ENCODE measurements at regions not wholly inside any gene's neighbourhood (a gene's known extent, or its start where the extent isn't known, plus 50 kb on each side); places are given as distances from the start of the nearest gene placed in this dataset.
"Not testable (repeated sequence)": the region's sequence is repeated elsewhere in the genome, so short reads cannot be mapped to it uniquely, and the experiment has no call there.

DNA sequence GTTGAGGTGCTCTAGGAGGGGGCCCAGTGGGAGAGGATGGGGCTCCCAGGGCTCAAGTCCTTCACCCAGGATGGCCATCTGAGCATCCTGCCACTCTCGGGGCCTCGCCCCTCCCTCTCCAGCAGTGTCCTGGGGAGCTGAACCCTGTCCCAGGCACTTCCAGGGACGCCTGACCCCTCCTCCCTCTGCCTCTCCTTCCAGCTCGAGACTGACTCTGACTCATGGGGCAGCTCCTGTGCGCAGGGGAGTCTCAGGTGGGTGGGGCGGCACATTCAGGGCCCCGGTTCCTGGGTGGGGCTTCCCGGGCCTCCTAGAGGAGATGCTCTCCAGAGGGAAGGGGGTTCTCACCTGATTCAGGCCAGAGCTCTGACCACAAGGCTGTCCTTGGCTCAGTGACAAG, 77.1 kb upstream of the IGLL5 start:
- no peak for DNase-seq

DNA sequence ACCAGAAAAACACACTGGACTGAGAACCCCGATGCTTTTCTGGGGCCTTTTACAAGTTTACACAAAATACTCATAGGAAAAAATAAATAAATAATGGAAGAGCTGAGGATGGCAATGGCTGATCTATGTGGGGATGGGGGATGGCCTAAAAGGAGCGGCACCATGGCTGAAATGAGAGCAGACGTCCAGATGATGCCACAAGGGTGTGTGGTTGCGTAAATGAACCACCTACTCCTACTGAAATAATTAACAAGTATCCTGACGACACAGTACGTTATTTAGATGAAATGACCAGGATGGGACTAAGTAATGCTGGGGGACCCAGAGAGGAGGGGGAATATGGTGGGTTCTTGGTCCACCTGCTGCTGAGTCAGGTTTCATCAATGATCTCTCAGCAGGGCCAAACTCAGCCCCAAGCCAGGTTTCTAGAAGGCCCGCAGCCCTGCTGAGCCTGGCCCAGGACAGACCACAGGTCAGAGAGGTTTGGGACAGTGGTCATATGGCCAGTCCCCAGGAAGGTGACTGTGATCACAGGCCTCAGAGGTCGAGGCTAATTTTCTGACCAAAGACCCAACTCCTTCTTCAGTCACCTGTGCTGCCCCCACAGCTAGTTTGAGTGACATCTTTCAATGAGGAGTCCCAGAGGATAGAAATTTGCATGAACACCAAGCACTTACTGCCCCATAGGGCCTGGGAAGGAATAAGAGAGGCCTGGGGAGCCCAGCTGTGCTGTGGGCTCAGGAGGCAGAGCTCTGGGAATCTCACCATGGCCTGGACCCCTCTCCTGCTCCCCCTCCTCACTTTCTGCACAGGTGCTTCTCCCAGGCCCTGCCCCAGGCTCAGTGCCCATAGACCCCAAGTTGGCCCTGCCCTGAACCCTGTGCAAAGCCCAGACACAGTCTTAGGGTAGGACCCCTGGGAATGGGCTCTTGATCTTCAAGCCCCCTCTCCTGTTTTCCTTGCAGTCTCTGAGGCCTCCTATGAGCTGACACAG, 76.3 kb upstream of the IGLL5 start:
- no peak for DNase-seq

DNA sequence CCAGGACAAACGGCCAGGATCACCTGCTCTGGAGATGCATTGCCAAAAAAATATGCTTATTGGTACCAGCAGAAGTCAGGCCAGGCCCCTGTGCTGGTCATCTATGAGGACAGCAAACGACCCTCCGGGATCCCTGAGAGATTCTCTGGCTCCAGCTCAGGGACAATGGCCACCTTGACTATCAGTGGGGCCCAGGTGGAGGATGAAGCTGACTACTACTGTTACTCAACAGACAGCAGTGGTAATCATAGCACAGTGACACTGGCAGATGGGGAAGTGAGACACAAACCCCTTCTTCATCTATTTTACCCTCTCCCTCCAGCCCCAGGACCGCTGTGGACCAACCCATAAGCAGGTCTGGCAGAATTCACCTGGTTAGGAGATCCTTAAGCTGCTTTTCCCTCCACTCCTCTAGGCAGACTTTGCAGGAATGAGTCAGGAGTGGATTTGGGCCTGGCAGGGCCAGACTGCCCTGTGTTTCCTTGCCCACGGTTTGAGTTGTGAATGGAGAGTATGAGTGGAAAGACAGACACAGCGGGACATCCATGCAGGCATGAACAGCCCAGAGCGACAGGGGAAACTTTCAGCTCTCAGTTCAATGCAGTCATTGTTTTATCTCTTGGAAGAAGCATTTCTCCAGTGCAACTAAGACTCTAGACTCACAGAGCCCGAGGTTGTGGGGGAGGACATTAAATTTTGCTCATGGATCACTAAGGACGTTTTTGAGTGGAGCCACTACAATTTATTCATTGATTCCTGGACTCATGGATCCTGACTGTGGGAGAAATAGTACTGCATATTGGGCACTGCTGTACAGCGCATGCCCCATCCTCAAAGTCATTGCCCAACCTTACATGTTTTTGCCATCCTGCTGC, 75.3 kb upstream of the IGLL5 start:
- DNase-seq: no peak

DNA sequence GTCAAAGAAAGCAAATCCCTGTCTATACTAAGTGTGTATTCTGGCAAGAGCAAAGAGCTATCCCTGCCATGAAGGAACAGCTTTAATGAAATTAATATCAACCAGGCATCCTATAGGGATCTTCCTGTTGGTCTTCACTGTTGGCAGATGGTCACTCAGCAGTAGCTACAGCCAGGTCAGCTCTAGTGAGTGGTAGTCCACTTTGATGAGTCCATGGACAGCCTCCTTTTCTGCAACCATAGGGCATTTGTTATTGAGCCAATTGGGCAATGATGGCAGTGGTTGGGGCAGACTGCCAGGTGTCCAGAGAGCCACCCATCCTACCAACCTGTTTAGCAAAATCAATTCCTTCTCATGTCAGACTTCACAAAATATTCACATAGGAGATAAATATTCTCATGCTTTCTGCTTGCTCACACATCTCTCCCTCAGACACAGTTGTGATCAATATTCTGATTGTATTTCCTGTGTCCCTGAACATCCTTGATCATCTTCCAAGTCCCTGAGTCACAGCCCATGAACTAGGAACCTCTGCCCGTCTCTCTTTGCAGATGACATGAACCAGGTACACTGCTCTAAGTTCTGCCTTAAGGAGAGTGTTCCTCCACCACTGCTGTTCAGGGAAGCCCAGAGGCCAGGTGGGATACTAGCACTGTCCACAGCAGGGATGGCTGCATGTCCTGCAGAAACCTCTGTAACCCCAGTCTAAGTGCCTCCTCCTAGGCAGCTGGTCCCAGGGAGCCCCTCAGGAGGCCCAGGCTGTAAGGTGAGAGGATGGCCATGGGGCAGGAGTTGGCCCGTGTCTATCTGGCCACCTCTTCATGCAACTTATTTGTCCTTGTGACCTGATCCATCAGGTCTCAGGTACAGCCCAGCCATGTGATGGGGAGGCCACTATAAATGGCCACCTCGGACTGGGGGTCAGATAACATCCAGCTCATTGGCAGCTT, 74.2 kb upstream of the IGLL5 start:
- DNase-seq: no peak

DNA sequence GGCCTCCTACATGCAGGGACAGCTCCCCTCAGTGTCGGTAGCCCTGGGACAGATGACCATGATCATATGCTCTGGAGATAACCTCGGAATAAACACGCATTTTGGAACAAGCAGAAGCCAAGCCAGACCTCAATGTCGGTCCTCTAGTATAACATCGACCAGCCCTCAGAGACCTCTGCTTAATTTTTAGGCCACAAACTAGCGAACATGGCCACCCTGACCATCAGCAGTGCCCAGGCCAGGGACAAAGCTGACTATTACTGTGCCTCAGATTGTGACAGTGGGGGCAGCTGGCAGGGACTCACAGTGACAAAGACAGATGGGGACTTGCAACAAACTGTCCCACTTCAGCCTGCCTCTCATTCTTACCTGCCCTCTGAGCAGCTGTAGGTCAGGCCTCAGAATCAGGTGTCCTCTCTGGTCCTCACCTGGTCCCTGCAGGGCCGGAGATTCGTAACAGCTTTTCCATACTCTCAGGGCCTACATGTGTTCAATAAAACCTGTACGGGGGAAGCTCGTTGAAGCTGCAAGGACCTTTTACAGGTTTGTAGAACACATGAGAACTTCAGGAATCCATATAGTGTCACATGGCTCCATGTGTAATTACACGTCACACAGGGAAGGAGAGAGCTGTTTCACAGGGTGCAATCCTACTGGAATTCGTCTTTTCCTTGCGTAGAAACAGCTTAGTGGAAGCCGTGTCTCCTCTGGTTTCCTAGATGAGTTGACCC, 72.8 kb upstream of the IGLL5 start:
- DNase-seq: no peak

DNA sequence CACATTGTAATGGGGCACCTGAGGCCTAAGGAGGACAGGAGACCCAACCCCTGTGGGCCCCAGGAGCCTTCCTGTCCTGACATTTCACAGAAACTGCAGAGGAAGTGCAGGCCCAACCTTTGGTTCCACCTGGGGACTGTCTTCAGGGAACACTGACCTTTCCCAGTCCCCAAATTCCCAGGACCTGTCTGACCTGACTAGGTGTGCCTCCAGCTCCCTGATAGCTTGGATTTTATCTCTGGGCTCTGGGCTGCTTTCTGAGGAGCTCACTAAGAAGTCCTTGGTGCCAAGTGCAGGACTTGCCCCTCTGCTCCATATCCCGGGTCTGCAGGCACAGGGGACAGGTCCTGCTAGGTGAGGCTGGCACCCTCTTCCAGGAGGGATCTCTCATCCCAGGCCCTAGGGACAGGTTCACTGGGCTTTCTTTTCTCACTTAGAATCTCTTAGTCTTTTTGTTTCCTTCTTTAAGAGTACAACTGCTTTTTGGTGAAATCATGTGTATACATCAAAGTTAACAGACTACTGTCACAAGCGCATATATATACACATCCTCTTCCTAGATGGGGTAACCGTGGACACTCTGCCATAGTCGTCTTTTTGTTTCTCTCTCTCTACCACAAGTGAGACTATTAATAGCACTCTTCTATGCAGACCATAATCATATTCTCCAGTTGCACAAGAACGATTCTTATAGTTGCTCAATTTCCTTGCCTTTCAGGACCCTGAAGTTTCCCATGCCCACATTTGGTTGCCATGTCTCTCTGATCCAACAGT, 72.0 kb upstream of the IGLL5 start:
- DNase-seq: no peak

DNA sequence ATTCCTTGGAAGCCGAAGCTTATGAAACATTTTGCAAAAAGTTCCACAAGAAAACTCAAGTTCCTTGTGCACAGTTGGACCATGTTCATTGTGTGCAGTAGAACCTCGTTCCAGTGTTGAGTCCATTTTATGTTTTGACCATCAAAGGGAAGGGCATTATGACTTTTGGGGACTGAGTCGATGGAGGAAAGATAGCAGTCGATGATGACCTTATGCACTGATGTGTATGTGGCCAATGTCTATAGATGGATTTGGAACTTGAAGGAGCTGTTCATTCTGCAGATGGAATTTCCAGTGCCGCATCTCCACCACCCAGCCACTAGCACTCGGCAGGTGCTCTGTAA, 71.5 kb upstream of the IGLL5 start:
- no peak for DNase-seq

DNA sequence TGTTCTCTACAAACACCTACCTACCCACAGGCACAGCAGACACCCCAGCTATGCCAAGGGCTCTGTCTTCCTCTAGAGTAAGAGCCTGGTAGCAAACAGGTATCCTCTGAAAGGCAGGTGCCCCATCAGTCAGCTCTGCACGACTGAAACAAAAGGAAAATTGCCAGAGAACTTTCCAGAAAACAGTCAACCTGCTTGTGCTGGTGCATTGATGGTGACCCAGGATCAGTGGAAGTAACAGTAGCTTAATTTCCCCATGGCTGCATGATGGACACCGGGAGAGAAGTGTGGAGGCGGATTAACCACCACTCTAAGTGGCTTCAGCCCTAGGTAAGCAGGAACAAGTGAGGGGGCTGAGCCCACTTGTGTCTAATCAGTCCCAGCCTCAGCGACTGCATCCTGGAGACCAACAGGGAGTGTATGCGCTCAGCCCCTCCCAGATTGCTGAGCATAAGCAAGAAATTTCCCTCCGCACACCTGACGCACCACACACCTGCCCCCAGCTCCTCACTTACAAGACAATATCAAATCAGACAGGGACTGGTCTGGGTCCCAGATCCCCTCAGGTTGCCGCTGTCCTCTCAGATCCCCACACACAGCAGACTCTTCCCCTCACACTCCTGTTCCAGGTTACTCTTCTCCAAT, 70.7 kb upstream of the IGLL5 start:
- no peak for DNase-seq

DNA sequence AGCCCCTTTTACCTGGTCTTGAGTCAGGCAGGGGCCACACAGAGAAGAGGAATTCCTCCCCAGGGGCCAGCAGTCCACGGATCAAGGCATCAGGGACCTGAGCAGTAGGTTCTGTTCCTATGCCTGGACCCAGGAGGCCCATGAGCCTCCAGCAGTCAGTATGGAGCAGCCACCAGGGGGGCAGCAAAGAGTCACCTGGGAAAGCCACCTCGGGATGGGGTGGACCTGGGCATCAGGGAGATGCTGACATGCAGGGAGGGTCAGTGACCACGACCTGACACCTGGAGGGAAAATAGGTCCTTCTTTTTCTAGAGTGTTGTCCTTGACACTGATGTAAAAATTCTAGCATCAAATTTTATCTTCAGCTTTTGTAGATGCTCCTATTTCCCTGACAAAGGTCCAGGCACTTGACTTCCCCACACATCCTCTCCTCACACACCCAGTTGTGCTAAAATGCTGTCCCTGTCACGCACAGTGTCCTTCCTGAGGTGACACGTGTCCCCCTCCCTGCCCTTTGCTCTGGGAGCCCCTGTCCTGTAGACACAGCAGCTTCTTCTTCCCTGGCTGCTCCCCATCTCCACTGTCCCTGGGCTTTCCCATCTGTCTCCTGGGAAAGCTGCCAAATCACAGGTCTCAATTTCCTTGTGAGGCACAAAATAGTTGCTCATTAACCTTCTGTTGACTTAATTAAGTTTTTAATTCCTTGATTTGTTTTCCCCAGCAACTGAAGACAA, 70.0 kb upstream of the IGLL5 start:
- DNase-seq: no peak

DNA sequence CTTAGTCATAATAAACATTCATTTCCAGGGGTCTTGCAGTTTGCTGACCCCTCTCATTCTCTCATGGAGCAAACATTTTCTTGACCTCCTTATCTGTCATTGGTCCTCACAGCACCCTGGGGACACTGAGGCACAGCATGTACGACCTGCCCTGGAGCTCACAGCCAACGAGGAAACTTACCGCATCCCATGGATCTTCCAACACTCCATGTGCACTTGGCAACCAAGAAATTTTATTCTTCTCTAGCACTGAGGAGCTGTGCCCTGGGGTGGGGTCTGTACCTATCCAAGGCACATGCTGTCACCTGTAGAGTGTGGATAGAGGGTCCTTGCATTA, 69.4 kb upstream of the IGLL5 start:
- DNase-seq: no peak

DNA sequence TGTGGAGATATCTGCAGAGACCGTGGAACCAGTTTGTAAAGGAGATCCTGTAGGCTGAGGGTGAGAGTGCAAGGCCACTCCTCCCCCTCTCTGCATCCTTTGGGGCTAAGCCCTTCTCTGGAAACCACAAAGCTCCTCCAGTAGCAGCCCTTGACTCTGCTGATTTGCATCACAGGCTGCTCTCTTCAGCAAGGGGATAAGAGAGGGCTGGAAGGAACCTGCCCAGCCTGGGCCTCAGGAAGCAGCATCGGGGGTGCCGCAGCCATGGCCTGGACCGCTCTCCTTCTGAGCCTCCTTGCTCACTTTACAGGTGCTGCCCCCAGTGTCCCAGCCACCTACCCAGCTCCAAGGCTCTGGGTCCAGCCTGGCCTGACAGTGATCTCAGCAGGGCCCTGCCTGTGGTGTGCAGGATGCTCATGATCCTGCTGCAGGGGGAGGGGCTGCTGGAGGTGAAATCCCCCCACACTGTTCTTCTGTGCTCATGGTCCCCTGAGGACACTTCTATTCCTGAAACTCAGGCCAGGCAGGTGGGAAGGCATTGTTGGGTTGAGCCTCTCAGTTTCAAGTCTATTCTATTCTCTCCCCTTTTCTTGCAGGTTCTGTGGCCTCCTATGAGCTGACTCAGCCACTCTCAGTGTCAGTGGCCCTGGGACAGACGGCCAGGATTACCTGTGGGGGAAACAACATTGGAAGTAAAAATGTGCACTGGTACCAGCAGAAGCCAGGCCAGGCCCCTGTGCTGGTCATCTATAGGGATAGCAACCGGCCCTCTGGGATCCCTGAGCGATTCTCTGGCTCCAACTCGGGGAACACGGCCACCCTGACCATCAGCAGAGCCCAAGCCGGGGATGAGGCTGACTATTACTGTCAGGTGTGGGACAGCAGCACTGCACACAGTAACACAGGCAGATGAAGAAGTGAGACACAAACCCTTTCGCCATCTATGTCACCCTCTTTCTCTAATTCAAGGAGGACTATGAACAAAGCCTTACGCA, 68.5 kb upstream of the IGLL5 start:
- DNase-seq: no peak

DNA sequence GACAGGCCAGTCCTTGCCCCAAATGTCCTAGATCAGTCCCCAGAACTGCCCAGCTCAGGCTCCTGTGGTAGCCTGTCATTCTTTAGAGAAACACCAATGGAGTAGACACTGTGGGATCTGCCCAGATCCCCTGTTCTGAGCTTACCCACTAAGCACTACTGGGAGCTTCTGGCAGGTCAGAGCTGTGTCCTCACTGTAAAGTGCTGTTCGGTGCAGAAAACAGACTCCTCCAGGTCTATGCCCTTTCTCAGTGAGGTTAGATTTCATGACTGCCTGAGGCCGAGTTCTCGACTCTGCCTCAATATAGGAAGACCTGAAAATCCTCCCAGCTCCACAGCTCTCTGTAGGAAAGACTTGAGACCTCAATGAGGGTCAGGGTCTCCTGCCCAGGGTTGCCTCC, 67.5 kb upstream of the IGLL5 start:
- no peak for DNase-seq

DNA sequence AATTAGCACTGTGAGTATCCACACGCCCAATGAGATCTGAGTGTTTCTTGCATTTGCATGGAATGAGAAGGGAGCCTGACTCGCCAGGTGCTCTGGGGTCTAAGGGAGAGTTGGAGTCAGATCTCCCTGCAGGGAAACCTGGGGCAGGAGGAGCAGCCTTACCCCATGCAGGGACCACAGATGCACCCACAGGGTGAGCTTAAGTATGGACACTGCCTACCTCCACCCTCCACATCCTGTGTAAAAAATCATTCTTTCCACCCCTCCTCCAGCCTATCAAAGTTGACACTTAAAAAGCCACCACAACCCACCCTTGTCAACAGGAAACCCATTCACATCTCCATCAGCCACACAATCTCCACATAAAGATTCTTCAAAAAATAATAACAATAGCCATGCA, 67.0 kb upstream of the IGLL5 start:
- no peak for DNase-seq

DNA sequence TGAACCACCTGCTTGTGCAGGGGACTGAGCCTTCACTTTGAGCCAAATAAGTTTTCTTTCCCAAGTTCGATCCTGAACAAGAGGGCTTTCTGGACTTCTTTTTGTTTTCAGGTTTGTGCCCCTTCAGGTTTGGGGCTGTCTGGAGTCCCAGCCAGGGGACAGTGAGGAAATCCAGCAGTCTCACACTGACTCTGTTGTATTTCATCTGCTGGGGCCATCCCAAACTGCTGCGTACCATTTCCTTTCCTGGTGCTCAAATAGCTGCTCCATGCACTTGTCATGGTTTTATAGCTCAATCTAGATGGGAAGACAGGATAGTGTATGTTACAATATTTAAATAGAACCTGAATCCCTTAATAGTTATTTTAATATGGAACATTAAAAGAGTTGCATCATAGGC, 66.3 kb upstream of the IGLL5 start:
- DNase-seq: no peak

DNA sequence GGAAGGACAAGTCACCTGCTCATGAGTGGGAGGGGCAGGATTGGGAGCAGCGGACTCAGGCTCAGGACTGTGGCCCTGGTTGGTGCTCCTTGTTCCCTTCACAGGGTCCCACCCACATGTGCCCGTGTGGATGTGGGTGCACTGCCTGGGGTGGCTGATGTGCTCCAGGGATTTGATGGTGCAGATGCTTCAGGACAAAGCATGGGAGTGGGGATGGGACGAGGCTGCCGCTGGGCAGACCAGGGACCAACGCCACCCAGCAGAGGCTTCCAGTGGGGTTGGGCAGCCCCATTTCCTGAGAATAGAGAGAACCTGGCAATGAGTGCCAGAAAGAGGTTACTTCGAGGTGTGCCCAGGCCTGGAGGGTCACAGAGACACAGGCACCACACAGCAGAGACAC, 65.5 kb upstream of the IGLL5 start:
- no peak for DNase-seq

DNA sequence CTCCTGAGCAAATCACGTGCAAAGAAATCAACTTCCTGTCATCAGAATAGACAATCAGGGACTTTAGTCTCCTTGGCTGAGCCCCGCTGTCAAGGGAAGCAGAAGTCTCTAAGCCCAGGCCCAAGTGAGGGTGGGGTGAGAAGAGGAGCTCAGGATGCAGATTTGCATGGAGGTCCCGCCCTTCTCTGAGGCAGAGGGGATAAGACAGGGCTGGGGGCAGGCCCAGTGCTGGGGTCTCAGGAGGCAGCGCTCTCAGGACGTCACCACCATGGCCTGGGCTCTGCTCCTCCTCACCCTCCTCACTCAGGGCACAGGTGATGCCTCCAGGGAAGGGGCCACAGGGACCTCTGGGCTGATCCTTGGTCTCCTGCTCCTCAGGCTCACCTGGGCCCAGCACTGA, 65.1 kb upstream of the IGLL5 start:
- DNase-seq: not testable (repeated sequence)

DNA sequence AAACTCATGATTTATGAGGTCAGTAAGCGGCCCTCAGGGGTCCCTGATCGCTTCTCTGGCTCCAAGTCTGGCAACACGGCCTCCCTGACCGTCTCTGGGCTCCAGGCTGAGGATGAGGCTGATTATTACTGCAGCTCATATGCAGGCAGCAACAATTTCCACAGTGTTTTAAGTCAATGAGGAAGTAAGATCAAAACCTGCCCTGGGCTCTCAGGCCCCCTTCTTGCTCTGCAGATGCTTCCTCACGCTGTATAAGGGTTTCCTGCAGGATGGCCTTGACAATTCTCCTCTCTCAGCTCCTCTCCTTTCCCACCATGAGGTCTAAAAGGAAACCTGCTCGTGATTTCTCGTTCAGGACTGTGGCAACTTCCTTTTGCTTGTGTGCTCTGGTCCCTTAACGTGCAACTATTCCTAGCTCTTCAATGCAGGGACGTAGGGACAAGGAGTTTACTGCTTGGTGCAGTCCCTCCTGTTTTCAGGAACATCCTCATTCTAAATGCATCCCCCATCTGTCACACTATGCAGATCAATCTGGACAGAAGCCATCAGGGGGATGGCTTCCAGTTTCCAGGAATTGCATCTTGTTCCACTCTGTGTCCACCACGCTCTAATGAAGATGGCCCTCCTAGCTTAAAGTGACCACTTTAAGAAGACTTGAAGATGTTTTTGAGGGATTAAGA, 64.3 kb upstream of the IGLL5 start:
- no peak for DNase-seq
